GM19467 (cell line): ENCODE measurements at regions not wholly inside any gene's neighbourhood (a gene's known extent, or its start where the extent isn't known, plus 50 kb on each side); places are given as distances from the start of the nearest gene placed in this dataset.

Experiments used
- ATAC-seq: cut with Tn5 transposase; IDR thresholded peaks from one replicate; pipeline ENCODE4 v1.9.1; 2021; ENCODE audit warnings: mild to moderate bottlenecking, moderate library complexity; ENCODE audit not compliant: unreplicated experiment

DNA sequence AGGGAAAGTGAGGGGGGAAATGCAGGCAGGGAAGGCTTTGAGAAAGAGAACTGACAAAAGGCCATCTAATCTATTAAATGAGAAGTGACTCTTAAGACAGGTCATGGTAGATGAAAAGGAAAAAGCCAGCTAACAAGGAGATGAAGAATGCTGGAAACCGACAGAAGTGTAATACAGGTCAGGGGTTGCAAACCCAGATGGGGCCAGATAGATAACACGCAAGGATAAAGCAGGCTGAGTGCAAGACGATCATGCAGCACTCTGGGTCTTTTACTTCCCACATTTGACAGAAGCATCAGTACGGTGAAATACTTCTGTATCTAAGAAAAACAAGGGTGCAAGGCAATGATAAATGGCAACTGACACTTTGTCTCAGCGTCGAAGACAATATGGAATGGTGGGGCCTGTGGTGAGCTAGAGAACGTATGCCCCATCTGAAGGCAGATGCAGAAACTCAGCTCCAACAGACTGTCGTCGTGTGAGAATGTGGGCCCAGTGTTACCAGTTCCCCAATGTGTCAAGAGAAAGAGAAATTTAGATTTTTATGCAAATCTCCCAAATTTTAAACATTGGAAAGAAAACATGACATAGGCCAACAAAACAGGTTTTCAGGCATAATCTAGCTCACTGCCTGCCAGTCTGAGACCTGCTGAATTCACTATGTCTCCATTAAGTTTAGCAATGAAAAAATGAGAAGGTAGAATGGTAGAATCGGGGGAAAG is 187.4 kb downstream of the PHLDA1 start:
- no peak for ATAC-seq

DNA sequence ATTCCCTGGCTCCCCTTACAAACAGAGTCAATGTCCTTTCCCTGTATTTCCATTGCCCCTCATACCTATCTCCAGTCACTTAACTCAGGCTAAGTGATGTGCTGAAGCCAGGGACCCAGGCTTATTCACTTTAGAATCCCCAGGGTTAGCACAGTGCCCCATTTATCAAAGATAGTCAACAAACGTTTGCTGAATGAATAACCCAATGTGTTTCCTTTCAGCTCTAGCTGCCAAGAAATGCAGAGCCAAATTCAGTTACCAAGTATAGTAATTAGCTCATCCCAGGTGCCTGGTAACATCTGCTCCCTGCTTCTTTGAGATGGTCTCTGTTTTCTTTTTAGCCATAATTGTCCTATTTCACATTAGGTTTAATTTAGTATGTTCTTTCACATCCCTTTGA is 189.5 kb downstream of the PHLDA1 start:
- no peak for ATAC-seq

DNA sequence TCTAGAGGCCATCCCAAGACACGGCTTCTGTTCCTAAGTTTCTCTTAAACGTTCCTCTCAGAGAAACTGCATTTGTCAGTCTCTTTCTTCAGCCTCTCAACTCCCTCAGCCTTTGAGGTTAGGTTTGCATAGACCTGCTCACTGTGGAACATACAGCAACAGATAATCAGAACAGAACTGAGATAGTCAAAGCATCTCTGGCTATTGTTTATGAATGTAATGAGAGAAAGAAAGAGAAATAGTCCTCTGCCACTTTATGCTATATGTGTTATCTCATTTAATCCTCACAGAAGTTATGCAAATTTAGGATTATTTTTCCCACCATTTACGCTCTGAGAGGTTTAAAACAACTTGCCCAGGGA is 190.6 kb downstream of the PHLDA1 start:
- ATAC-seq, result no peak

DNA sequence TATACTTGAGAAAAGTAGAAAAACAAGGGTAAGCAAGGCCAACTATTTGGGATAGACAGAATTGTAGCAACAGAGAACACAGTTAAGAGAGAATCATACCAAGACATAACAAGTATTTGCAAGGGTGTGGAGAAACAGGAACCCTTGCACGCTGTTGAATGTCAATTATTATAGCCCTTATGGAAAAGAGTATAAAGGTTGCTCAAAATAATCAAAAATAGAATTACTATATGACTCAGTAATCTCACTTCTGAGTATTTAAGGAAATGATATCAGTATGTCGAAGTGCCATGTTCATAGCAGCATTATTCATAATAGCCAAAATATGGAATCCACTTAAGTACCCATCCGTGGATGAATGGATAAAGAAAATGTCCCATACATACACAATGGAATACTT is 193.3 kb downstream of the PHLDA1 start:
- ATAC-seq, result no peak

DNA sequence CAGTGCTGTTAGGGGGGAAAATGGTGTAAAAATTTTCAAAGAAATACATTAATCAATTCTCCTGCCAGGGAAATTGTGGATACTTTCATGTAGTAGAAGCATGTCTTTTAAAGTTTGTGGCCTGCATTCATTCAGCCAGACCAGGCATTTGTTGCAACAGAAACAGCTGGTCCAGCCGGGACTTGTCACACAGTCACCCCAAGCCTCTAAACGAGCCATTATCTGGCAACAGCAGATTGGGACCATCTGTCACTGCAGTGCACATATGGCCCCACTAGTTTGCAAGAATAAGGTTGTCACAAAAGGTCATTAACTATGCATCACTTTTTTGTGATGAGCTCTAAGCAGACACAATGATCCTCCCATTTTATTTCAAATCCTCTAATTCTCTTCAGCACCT is 193.9 kb downstream of the PHLDA1 start:
- ATAC-seq, result no peak

DNA sequence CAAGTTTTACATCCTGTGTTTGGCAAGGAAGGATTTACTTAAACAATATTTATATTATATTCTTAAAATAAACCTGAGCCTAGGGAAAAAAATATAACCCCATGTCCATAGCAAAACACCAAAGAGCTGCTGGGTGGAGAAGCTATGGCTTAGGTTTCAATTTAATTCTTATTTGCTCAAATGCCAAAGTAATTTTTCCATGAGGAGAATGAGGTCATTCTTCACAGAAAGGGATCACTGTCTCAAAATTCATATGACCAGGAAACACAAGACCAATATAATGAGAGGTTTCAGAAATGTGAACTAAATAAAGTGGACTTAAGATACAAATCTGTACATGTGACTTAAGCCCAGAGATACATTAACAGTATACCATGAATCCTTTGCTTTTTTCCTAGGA is 195.0 kb downstream of the PHLDA1 start:
- no peak for ATAC-seq

DNA sequence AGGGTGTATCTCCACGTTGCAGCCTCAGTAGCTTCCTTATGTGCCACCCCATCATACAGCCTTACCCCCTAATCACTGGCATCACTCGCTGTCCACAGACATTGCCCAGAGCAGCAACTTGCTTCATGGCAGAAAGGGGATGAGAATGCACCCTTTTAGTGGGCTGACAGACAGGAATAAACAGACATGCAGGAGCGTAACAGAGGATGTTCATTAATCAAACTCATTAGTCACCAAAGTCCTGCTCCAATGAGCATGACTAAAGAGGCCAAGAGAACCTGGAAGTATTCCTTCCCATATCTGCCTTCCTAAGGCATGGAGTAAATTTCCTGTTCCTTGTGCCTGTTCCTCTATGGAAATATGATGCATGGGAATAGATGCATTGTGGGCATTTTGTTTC is 197.0 kb downstream of the PHLDA1 start:
- ATAC-seq, result no peak

DNA sequence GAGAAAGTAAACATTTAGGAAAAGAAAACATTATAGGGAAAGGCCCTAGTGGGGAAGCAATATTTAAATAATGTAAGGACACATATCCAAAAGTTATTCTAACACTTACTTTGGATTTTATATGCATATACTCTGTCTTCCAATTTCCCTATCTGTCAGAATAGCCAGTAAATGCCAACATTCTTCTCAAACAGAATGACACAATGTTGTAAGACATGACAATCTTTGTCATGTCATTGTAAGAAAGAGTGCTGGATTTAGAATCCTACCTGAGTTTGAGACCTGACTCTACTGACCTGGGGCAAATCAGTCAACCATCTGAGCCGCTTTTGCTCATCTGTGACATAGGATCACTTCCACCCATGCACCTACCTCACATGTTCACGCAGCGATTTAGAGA is 198.3 kb downstream of the PHLDA1 start:
- ATAC-seq, result no peak

DNA sequence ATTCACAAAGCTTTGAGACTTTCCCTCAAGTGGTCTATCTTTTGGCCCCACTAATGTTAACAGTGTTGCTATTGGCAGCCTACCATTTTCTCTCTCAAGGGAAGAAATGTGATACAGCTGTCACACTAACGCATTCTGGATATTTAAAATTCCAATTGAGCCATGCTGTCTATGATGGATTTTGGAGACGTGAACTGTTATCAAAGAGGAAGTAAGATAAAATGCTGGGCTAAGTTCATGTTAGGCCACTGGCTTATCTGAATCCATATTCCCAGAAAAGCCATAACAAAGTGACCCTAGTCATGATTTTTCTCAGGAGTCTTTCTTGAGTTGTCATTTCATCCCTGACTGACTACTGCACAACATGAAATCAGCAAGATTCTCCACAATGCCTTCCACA is 200.2 kb downstream of the PHLDA1 start:
- no peak for ATAC-seq

DNA sequence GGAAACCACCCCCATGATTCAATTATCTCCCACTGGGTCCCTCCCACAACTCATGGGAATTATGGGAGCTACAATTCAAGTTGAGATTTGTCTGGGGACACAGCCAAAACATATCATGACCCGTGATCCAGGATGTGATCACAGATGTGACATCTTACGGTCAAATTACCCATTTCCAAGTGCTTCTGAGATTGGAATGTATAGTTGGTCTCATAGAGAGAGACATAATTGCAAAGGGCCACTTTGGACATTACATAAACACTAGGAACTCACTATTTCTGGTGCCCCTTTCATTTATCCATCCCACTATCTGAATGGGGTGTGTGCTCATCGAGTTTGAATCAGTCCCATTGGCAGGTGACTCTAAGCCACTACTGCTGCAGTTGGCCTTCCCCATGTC is 204.5 kb downstream of the PHLDA1 start:
- no peak for ATAC-seq

DNA sequence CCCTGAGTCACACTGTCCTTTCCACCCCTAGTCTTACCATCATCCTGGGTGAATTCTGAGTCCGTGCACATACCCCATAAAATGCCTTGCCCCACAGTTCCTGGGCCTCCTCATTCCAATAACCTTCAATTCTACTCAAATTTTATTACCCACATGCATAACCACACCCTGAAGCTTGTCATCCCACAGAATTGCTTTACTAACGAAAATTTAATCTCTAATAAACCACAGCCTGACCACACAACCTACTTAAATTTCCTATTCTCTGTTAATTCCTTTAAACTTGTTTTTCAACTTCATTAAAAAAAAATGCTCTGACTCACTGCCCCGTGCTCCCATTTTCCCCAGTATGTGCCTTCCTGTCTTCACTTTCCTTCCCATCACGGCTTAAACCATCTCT is 205.9 kb downstream of the PHLDA1 start:
- no peak for ATAC-seq

DNA sequence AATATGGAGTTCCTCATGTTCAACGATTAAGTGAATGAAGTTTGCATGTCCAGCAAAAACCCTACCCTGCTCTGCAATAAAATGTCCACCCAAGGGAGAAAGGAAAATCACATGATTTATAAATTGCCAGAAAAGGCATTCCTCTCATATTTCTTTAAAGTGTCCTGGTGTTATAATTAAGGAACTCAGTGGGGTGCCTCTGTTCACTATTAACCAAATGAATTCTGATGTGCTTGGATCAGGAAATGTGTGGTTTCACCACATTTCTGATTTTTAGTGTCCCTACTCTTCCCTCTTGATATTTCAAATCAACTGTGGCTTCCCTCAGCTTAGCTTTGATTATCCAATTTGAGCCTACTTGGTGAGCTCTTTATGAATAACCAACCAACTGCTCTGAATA is 208.1 kb downstream of the PHLDA1 start:
- ATAC-seq, result no peak

DNA sequence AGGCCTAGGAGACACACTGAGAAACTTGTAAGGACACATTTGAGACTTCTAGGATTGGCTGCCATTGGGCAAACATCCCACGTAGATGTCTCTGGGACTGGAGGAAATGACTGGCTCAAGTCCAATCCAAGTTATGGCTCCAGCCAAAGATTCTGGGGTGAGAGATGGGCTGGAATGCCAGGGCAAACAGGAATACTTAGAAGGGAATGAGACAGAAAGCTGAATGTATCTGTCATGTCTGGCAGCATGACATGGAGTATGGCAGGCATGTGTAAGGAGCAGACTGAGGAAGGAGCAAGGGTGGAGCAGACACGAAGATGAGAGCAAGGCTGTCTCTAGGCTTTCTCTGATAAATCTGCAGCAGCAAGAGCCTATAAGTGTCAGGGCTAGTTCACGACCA is 209.2 kb downstream of the PHLDA1 start:
- ATAC-seq, result no peak

DNA sequence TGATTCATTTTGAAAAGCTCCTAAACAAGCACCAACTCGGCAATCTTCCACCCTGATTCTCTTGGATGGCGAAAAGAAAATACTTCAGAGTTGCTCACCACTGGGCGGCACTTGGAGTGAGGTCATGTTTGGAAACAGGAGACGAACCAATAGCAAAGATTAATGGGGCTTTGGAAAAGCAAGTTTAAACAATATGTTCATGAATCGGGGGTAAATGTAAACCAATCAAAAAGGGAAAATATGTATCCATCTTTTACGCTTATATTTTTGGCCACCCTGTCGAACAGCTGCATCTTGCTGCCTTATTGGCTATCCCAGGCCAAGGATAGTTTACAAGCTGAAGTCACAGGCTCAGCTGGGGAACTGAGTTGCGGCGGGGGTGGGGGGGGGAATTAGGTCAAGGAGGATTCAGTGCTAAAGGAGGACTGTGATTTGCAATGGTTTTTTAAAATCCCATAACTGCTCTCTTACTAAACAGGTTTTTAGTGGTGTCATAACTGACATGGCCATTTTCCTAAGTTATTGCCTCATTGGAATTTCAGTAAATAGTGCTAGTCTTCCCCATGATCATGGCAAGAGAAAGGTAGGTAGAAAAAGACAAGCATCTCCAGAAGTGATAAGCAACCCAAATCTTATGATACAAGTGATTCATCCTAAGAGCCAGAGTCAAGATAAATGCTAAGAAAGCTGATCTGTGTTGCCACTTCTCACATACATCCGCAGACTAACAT is 210.6 kb downstream of the PHLDA1 start:
- ATAC-seq, result no peak

DNA sequence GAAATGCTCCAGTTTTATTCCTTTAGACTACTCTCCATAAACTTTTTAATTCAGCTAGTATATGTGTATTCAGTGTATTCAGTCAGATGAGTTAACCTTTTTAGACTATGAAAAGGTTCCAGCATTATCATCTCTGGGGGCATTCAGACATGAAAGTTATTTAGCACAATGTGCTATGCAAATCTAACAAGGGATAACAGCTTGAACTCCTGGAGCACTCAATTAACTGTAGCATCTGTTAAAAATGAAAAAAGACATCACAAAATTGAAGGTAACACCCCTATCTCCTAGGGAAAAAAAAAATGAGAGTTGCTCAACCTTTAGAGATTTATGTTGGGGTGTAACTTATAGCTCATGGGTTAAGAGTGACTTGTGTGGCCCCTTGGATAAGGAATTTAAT is 211.5 kb downstream of the PHLDA1 start:
- ATAC-seq, result no peak

DNA sequence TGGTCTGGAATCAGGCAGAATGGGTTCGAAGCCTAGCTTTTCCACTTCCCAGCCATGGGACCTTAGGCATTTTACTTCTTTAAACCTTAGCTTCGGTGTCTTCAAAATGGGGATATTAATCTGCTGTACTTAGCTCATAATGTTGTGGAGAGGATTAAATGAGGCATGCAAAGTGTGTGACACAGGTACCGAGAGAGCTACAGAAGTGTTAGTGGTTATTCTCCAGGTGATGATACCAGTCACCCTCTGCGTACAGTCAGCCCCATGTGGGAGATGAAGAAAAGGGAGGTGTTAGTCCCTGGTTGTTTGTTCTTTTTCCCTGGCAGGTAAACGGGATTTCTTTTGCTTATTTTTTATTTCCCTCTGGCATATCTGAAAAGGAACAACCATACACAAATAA is 212.1 kb downstream of the PHLDA1 start:
- ATAC-seq, result no peak

DNA sequence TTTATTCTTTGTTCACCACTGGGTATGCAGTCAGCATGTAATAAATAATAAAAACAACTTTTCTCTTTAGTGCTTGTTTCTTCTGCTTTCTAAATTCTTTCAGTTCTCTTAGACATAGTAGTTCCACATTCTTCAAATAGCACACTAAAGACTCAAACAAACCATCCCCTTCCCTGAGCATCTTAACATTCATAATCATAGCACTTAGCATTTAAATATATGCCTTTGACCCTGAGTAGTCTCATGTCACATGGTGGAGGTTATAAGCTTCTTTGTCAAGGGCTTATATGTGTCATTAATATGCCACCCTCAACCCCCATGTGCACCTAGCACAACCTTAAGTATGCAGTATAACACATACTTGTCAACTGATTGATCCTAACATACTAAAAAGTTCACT is 212.7 kb downstream of the PHLDA1 start:
- no peak for ATAC-seq

DNA sequence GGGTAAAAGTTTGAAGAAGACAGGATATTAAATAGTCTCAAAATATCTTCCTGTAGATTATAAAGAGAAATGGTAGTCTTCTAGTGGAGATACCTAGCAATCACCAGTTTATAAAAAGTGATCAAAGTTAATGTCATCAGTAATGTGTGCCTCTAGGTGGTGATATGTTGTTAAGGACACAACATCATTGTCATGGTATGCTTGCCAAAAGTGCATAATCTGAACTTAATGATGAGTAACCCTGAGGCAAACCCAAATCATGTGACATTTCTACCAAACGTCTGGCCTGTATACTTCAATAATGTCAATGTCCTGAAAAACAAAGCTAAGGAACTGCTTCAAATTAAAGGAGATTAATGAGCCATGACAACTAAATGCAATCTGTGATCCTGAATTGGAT is 214.7 kb downstream of the PHLDA1 start:
- no peak for ATAC-seq

DNA sequence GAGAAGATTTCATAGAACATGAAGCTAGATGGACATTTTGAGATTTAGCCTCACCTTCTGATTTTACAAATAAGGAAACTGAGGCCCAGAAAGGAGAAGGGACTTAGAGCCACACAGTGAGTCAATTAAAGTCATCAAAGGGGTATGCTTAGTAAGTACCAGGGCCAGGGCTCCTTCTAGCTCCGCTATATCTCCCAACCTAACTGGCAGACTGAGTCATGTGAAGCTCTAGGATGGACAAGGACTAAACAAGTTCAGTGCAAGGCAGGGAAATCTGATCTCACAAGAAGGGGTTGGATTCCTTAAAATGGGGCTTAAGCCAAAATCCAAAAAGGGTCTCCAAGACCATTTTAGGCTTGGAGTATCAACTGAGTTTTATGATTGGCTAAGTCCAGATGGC is 215.8 kb downstream of the PHLDA1 start:
- no peak for ATAC-seq

DNA sequence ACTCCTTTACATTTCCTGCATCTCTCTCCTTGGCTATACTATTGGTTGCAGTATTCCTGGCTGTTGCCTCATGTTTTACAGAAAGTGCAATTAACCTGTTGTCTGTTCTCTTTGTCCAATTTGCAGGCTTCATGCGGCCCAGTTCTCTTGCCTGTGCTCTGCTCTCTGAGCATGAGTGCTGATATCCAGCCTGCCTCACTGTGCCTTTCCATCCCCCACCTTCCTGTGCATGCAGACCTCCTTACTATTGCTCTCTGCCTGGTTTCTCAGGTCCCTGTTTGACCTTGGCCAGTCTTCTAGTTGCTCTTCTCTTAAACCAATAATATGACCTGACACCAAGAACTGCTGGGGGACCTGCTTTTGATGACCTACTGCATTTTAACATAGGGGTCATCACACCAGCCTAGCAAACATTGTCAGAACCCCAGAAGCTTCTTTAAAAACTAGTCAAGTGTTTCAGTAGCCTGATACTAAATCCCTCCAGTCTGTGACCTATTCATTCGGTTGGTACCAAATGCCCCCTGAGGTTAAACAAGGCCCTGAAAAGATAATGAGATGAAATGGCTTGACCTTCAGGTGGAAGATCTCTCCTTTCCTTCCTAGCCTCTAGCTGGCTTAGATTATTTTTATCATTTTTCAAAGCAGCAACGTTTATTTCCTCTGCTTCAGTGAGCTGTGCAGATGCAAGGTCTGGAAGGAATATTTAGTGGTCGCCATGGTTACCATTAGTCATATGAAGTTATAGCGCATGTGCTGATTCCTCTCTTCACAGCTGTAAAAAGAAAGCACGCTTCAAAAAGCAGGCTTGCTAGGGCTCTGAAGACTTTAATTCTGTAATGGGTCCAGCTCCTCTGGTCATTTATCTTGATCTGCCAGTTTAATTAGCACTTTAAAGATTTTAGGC is 216.5 kb downstream of the PHLDA1 start:
- ATAC-seq, result no peak

DNA sequence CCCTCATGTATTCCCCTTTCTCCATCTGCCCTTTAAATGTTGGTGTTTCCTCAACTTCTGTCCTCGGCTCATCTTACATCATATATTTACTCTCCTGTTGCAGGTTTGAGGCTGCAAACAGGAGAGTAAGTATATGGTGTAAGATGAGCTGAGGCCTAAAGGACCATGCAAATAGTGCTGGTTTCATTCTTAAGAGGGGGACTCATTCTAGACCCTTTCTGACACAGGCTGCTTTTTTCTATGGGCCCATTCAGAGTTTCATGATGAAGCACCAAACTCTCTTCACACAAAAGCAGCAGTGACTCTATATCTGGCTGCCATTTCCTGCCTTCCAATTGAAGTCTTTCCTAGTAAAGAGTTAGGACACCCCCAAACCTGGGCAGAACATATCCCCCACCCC is 218.5 kb downstream of the PHLDA1 start:
- ATAC-seq, result no peak
